DOHH2 (cell line): ENCODE measurements at regions not wholly inside any gene's neighbourhood (a gene's known extent, or its start where the extent isn't known, plus 50 kb on each side); places are given as distances from the start of the nearest gene placed in this dataset.

ENCODE experiments used
- H3F3A ChIP-seq: fragments of 200-600 bp; sonication (generic), shearing (Covaris generic); 2 replicates; pipeline ENCODE4 v1.6.0; 2016; ENCODE audit warnings: antibody characterized with exemption, mild to moderate bottlenecking; ENCODE audit not compliant: control insufficient read depth, insufficient read depth
- H3K27ac ChIP-seq: fragments of 200-600 bp; sonication (generic); 2 replicates; pipeline ENCODE4 v1.5.1; 2014; ENCODE audit warnings: low read depth, mild to moderate bottlenecking, low read length, moderate library complexity
- H3K27me3 ChIP-seq: fragments of 200-600 bp; sonication (generic); 2 replicates; pipeline ENCODE4 v1.6.1; 2014; ENCODE audit warnings: mild to moderate bottlenecking, low read length, mixed read lengths; ENCODE audit not compliant: control insufficient read depth
- H3K36me3 ChIP-seq: fragments of 200-600 bp; sonication (generic); 2 replicates; pipeline ENCODE4 v1.6.1; 2014; ENCODE audit warnings: mild to moderate bottlenecking, low read length, moderate library complexity, mixed read lengths; ENCODE audit not compliant: control insufficient read depth
- H3K4me1 ChIP-seq: fragments of 200-600 bp; sonication (generic); 2 replicates; pipeline ENCODE4 v1.6.1; 2014; ENCODE audit warnings: mild to moderate bottlenecking, low read length, mixed read lengths; ENCODE audit not compliant: control insufficient read depth
- H3K4me2 ChIP-seq: fragments of 200-600 bp; sonication (generic); 2 replicates; pipeline ENCODE4 v1.6.0; 2014; ENCODE audit warnings: mild to moderate bottlenecking, low read length, moderate library complexity
- H3K4me3 ChIP-seq: fragments of 200-600 bp; sonication (generic); 2 replicates; pipeline ENCODE4 v1.5.1; 2014; ENCODE audit warnings: mild to moderate bottlenecking, low read length, mixed read lengths
- H3K79me2 ChIP-seq: fragments of 200-600 bp; sonication (generic); 2 replicates; pipeline ENCODE4 v1.6.1; 2014; ENCODE audit warnings: mild to moderate bottlenecking, low read length, mixed read lengths; ENCODE audit not compliant: control insufficient read depth
- H3K9me2 ChIP-seq: fragments of 200-600 bp; sonication (generic); replicated peaks from 2 replicates; pipeline ENCODE4 v1.6.1; 2014; ENCODE audit warnings: mild to moderate bottlenecking, low read length, mixed read lengths; ENCODE audit not compliant: control insufficient read depth
- H3K9me3 ChIP-seq: fragments of 200-600 bp; sonication (generic); 2 replicates; pipeline ENCODE4 v1.6.1; 2014; ENCODE audit warnings: antibody characterized with exemption, low read length, mixed read lengths; ENCODE audit not compliant: control insufficient read depth, insufficient read depth
- H4K20me1 ChIP-seq: fragments of 200-600 bp; sonication (generic); 2 replicates; pipeline ENCODE4 v1.6.0; 2014; ENCODE audit warnings: low read depth, mild to moderate bottlenecking, antibody characterized with exemption, low read length, moderate library complexity; ENCODE audit not compliant: control insufficient read depth, insufficient read depth
- EZH2phosphoT487 ChIP-seq: fragments of 200-600 bp; sonication (generic); IDR thresholded peaks from 2 replicates; pipeline ENCODE4 v1.6.1; 2017; ENCODE audit warnings: borderline replicate concordance, mild to moderate bottlenecking, antibody characterized with exemption, low read length, moderate library complexity, mixed read lengths
- TF ChIP-seq, protein P1 (sequence below): fragments of 200-600 bp; sonication (generic); IDR thresholded peaks from one replicate; pipeline ENCODE4 v1.5.1; 2014; ENCODE audit warnings: antibody characterized with exemption, mild to moderate bottlenecking, low read depth, low read length; ENCODE audit not compliant: poor library complexity, severe bottlenecking

GRCh38 chr2:56505885-56506284 is 322.1 kb downstream of the CCDC85A start:
- Histone ChIP-seq H3K9me2 (no peaks in the 10 kb centered on the region), H3K4me2 (no peak overlapping the region), H3F3A (no peaks in the 10 kb centered on the region), H3K79me2 (no peaks in the 10 kb centered on the region), H3K9me3 (peaks cover 3% of the 10 kb centered on the region; the same call in 1 of the 2 replicates), H4K20me1 (no peaks in the 10 kb centered on the region), H3K27me3 (no peaks in the 10 kb centered on the region), H3K27ac (no peak overlapping the region), H3K4me3 (no peak overlapping the region), H3K4me1 (peaks cover 9% of the 10 kb centered on the region), H3K36me3 (no peaks in the 10 kb centered on the region)
- TF ChIP-seq EZH2phosphoT487, result no peak
- TF ChIP-seq, protein P1, sequence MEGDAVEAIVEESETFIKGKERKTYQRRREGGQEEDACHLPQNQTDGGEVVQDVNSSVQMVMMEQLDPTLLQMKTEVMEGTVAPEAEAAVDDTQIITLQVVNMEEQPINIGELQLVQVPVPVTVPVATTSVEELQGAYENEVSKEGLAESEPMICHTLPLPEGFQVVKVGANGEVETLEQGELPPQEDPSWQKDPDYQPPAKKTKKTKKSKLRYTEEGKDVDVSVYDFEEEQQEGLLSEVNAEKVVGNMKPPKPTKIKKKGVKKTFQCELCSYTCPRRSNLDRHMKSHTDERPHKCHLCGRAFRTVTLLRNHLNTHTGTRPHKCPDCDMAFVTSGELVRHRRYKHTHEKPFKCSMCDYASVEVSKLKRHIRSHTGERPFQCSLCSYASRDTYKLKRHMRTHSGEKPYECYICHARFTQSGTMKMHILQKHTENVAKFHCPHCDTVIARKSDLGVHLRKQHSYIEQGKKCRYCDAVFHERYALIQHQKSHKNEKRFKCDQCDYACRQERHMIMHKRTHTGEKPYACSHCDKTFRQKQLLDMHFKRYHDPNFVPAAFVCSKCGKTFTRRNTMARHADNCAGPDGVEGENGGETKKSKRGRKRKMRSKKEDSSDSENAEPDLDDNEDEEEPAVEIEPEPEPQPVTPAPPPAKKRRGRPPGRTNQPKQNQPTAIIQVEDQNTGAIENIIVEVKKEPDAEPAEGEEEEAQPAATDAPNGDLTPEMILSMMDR, result no peak

GRCh38 chr2:56508662-56509061 is 324.9 kb downstream of the CCDC85A start:
- Histone ChIP-seq H3K4me3 (no peak overlapping the region), H3K9me3 (peaks cover 3% of the 10 kb centered on the region; the same call in 1 of the 2 replicates), H3K9me2 (no peaks in the 10 kb centered on the region), H3K27ac (no peak overlapping the region), H3K4me2 (no peak overlapping the region), H4K20me1 (no peaks in the 10 kb centered on the region), H3F3A (no peaks in the 10 kb centered on the region), H3K79me2 (no peaks in the 10 kb centered on the region), H3K27me3 (no peaks in the 10 kb centered on the region), H3K4me1 (peaks cover 9% of the 10 kb centered on the region), H3K36me3 (no peaks in the 10 kb centered on the region)
- no peak for TF ChIP-seq EZH2phosphoT487
- TF ChIP-seq, protein P1, result no peak

- no peak overlapping the region for H3K4me2 ChIP-seq
- H3F3A ChIP-seq, result no peaks in the 10 kb centered on the region
- no peaks in the 10 kb centered on the region for H3K79me2 ChIP-seq
- peaks cover 3% of the 10 kb centered on the region; the same call in 1 of the 2 replicates for H3K9me3 ChIP-seq
- no peak overlapping the region for H3K4me3 ChIP-seq
- TF ChIP-seq EZH2phosphoT487, result no peak
- TF ChIP-seq, protein P1, result no peak
- no peak overlapping the region for H3K27ac ChIP-seq
- no peaks in the 10 kb centered on the region for H4K20me1 ChIP-seq
- H3K36me3 ChIP-seq, result no peaks in the 10 kb centered on the region
- no peaks in the 10 kb centered on the region for H3K27me3 ChIP-seq
- peaks cover 9% of the 10 kb centered on the region for H3K4me1 ChIP-seq
- H3K9me2 ChIP-seq, result no peaks in the 10 kb centered on the region
Observed at GRCh38 chr2:56510610-56511009, 326.8 kb downstream of the CCDC85A start.

- Histone ChIP-seq H3K4me3 (no peak overlapping the region), H3K27ac (no peak overlapping the region), H3F3A (no peaks in the 10 kb centered on the region), H3K36me3 (no peaks in the 10 kb centered on the region), H3K79me2 (no peaks in the 10 kb centered on the region), H4K20me1 (no peaks in the 10 kb centered on the region), H3K4me1 (no peaks in the 10 kb centered on the region), H3K9me3 (no peaks in the 10 kb centered on the region), H3K4me2 (no peak overlapping the region), H3K9me2 (no peaks in the 10 kb centered on the region; the same call in 1 of the 2 replicates), H3K27me3 (no peaks in the 10 kb centered on the region)
- no peak for TF ChIP-seq EZH2phosphoT487
- TF ChIP-seq, protein P1, result no peak
Observed at GRCh38 chr2:56515399-56515798, 331.6 kb downstream of the CCDC85A start.
